SK-N-SH (cell line): ENCODE measurements at regions not wholly inside any gene's neighbourhood (a gene's known extent, or its start where the extent isn't known, plus 50 kb on each side); places are given as distances from the start of the nearest gene placed in this dataset.

Source experiments
- CHD2 ChIP-seq: fragments of 150-350 bp; IDR thresholded peaks from 2 replicates; pipeline ENCODE4 v1.6.1; 2018; ENCODE audit warnings: low read length; ENCODE audit not compliant: partially characterized antibody
- CTCF ChIP-seq: fragments of 200-600 bp; sonication (generic); IDR thresholded peaks from 2 replicates; pipeline ENCODE4 v1.6.1; 2017; ENCODE audit warnings: antibody characterized with exemption, mild to moderate bottlenecking, moderate library complexity
- EP300 ChIP-seq, 2 experiments: IDR thresholded peaks; 2 replicates each; pipeline versions ENCODE4 v1.4.0 to v1.6.1; 2012; ENCODE audit warnings: borderline replicate concordance in 1 of 2, low read depth in 1 of 2, low read length in 1 of 2
- EZH2phosphoT487 ChIP-seq: fragments of 200-600 bp; sonication (generic); IDR thresholded peaks from 2 replicates; pipeline ENCODE4 v1.6.1; 2017; ENCODE audit warnings: low read depth, mixed run types, mild to moderate bottlenecking, antibody characterized with exemption, moderate library complexity, borderline replicate concordance
- FOXJ3 ChIP-seq: sonication (generic); formaldehyde crosslinking; IDR thresholded peaks from 2 replicates; pipeline ENCODE4 v1.5.1; 2020; ENCODE audit warnings: mild to moderate bottlenecking, missing genetic modification reagents
- GABPA ChIP-seq: IDR thresholded peaks from 2 replicates; pipeline ENCODE4 v1.4.0; 2012; ENCODE audit warnings: low read depth, mild to moderate bottlenecking
- JUND ChIP-seq: IDR thresholded peaks from 2 replicates; pipeline ENCODE4 v1.4.0; 2012
- PBX3 ChIP-seq: IDR thresholded peaks from 2 replicates; pipeline ENCODE4; 2012
- RCOR1 ChIP-seq: fragments of 150-350 bp; IDR thresholded peaks from 2 replicates; pipeline ENCODE4 v1.6.1; 2017; ENCODE audit warnings: antibody characterized with exemption, low read length
- SMC3 ChIP-seq: IDR thresholded peaks from 2 replicates; pipeline ENCODE4 v1.6.1; 2012; ENCODE audit warnings: low read depth, low read length, improper control_type of control experiment
- USF2 ChIP-seq: fragments of 150-350 bp; IDR thresholded peaks from 2 replicates; pipeline ENCODE4 v1.6.1; 2017; ENCODE audit warnings: antibody characterized with exemption, low read length, low read depth, borderline replicate concordance

- no peak for TF ChIP-seq CTCF
- no peak for TF ChIP-seq CHD2
- TF ChIP-seq EZH2phosphoT487, result no peak
- no peak for TF ChIP-seq EP300 (IDR thresholded peaks at IDR 0.05; ENCODE audit: borderline replicate concordance in 1 of 2, low read depth in 1 of 2, low read length in 1 of 2)
- TF ChIP-seq JUND, result no peak
- TF ChIP-seq USF2, result no peak
- no peak for TF ChIP-seq RCOR1
- no peak for TF ChIP-seq GABPA
- TF ChIP-seq SMC3, result no peak
- TF ChIP-seq PBX3, result no peak
- TF ChIP-seq FOXJ3 (CRISPR knock-in tag), result no peak
These were observed 101.6 kb upstream of the CARD18 start for GRCh38 chr11:105241136-105241535.
